GM13977 (cell line): ENCODE measurements at regions not wholly inside any gene's neighbourhood (a gene's known extent, or its start where the extent isn't known, plus 50 kb on each side); places are given as distances from the start of the nearest gene placed in this dataset.

Experiments
- DNase-seq: peaks from one replicate; pipeline ENCODE4 v3.0.0; 2012; ENCODE audit warnings: low spot score
- in situ Hi-C: fragments of 300-500 bp; cut with MboI; formaldehyde crosslinking; loops from one replicate; pipeline ENCODE4 v1.12.0; 2022; ENCODE audit warnings: low sequenced_read_pairs, low pct_unique_long_range_greater_than_20kb, mixed read lengths, inconsistent platforms; ENCODE audit not compliant: unreplicated experiment
- TF ChIP-seq, protein P1 (sequence below): IDR thresholded peaks from 2 replicates; pipeline ENCODE4 v1.5.1; 2012; ENCODE audit warnings: mild to moderate bottlenecking, control low read depth; ENCODE audit not compliant: insufficient read depth; ENCODE audit errors: extremely low read depth, missing control alignments

DNA sequence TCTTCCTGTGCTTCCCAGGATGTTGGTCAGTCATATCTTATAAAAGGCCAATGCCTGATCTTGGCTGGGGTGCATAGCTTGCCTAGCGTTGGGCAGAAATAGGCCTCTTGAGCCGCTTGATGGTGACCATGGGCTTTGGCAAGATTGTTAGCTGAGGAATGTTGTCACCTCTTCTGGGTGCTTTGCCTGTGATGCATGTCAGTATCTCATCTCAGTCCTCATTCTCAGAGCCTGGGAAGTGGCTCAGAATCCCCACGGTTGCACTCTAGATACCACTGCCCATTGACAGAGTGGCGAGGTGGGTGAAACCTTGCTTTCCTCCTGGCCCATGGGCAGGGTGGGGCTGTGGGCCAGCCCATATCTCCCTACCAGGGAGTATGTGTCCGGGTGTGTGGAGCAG is 79.2 kb upstream of the MGAT5 start:
- DNase-seq: no peak
- TF ChIP-seq, protein P1, sequence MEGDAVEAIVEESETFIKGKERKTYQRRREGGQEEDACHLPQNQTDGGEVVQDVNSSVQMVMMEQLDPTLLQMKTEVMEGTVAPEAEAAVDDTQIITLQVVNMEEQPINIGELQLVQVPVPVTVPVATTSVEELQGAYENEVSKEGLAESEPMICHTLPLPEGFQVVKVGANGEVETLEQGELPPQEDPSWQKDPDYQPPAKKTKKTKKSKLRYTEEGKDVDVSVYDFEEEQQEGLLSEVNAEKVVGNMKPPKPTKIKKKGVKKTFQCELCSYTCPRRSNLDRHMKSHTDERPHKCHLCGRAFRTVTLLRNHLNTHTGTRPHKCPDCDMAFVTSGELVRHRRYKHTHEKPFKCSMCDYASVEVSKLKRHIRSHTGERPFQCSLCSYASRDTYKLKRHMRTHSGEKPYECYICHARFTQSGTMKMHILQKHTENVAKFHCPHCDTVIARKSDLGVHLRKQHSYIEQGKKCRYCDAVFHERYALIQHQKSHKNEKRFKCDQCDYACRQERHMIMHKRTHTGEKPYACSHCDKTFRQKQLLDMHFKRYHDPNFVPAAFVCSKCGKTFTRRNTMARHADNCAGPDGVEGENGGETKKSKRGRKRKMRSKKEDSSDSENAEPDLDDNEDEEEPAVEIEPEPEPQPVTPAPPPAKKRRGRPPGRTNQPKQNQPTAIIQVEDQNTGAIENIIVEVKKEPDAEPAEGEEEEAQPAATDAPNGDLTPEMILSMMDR: no peak
- in situ Hi-C loops: no loop called here

DNA sequence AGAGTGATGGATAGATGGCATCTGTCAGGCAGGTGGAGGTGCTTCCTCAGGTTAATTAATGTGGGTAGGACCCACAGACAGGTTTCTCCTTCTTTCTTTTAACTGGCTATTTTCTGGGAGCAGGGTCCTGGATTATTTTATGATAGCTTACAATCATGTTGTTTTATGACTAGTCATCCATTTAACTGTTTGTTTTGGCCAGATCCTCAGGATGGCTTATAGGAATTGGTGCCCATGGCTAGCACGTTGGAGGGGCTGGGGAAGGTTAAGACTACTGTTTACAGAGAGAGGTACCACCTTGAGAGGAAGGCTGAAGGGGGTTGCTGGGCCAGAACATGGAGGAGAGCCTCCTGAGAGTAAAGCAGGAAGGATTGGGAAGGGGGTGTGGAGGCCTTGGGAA is 78.0 kb upstream of the MGAT5 start:
- no peak for DNase-seq
- TF ChIP-seq, protein P1: no peak
- in situ Hi-C loops: no loop called here

DNA sequence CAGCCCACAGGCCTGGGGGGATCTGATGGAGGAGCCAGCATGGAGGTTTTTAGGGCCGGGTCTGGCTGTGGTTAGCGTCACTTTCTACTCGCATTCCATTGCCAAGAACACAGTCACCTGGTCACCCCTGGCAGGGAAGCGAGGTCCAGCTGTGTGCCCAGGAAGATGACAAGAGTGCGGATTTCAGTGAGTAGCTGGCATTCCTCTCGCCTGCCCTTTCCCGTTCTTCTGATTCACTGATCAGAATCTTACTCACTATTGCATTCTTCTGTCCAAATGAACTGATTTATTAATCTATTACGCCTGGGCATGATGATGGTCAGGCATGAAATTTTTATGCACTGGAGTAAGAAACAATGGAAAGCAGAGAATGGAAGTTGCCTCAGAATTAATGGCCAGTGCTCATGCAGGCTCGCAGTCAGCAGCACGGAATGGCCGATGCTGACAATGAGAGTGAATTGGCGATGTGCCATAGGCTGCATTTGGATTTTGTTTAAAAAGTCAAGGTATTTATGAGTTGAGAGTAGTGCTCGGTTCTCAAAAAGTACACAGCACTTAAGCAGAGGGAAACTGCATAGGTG is 76.4 kb upstream of the MGAT5 start:
- no peak for DNase-seq
- in situ Hi-C loops: no loop called here
- TF ChIP-seq, protein P1: no peak

DNA sequence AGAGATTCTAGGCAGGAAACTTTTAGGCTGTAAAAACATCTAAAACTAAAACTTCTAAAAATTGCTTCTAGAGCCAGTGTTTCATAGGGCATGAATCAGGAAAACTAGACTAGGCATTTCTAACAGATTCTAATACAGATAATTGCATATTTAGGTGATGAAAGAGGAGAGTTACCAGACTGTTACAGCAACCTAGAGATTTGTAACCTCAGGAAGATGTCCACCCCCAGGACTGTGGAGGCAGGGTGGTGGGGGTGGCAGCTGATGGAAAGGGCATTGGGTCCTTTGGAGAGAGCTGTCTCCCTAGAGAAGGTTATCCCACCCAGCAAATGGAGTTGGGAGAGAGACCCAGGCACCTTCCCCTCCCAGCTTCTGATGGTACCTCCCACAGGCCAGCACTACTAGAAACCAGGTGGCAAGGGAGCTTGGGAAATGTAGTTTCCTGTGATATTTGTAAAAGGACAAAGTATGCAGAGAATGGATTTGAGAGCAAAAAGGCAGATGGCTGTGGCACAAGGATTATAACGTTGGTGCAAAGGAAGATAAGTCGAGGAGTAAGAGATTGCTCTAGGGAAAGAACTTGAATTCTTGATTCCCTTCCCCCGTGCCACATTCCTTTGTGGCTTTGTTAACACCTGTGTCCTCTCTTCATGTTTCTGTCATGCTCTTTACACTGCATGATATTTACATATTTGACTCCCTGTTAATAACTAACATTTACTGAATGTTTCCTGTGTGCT is 75.6 kb upstream of the MGAT5 start:
- no peak for DNase-seq
- TF ChIP-seq, protein P1: no peak
- in situ Hi-C loops: no loop called here

DNA sequence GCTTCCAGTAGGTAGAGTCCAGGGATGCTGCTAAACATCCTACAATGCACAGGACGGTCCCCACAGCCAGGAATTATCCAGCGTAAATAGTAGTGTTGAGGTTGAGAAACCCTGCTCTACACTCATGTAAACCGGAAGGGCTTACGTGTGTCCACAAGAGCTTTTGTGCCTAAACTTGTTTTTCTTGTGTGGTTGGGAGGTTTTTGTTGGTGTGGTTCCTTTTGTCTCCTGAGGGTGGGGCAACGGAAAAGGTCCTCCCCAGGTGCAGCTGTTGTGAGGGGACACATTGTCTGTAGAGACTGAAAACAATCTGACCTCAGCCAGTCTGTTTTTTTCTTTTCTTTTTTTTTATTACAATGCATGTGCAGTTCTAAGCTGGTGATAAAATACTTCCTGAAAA is 72.7 kb upstream of the MGAT5 start:
- peak; percentile 53 for DNase-seq
- in situ Hi-C loops: no loop called here

DNA sequence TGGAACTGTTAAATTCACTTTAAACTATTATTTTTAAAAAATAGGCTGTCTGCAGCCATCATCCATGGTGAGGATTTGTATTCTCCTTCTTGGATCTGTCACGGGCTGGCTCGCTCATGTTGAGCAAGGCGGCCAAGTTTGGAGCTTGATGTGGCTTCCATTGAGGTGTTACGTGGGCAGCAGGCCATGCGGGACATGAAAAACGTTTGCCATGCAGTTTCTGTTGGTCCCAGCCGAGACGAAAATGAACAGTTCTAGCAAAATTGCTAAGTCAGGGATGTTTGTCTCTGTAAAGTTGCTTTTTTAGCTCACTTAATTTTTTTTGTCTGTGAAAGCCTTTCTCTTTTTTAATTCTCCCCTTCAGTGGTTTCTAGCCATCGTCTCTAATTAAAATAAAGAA is 70.2 kb upstream of the MGAT5 start:
- in situ Hi-C loops: no loop called here
- no peak for DNase-seq
- TF ChIP-seq, protein P1: no peak

More for the DNA sequence above, 72.7 kb upstream of the MGAT5 start:
- TF ChIP-seq, protein P1: peak; percentile 7
